IMR-90 (cell line): ENCODE measurements at regions not wholly inside any gene's neighbourhood (a gene's known extent, or its start where the extent isn't known, plus 50 kb on each side); places are given as distances from the start of the nearest gene placed in this dataset.

Experiments used
- ATAC-seq: fragments of 200-7000 bp; cut with Tn5 transposase; 2 replicates; pipeline ENCODE4 v1.9.1; 2020; ENCODE audit warnings: low read depth, mild to moderate bottlenecking, moderate library complexity
- BruUV-seq: library from RNA; stranded (reverse); fragments of 400-500 nt; replicated peaks from 2 replicates; lab custom pipeline; 2021; lab: Mats Ljungman, UMichigan
- CTCF ChIA-PET: fragments of 300-600 bp; formaldehyde crosslinking; extraction: SDS; loops from one replicate; lab custom pipeline; 2021; ENCODE audit warnings: antibody characterized with exemption; lab: Yijun Ruan, JAX
- POLR2A ChIA-PET: fragments of 300-600 bp; sonication (Branson Sonifier 250); formaldehyde crosslinking; loops from one replicate; lab custom pipeline; 2022; ENCODE audit warnings: antibody characterized with exemption; ENCODE audit not compliant: unreplicated experiment; lab: Charles Lee
- DNase-seq: peaks from one replicate; pipeline ENCODE4 v3.0.0; 2013
- H2AFZ ChIP-seq: replicated peaks from 2 replicates; pipeline ENCODE3; 2013; ENCODE audit warnings: low read length, mild to moderate bottlenecking; ENCODE audit not compliant: poor library complexity
- H2AK5ac ChIP-seq: 2 replicates; pipeline ENCODE4 v1.6.1; 2013; ENCODE audit warnings: low read depth, low read length, inconsistent platforms
- H2AK9ac ChIP-seq: replicated peaks from 2 replicates; pipeline ENCODE3; 2013; ENCODE audit warnings: mild to moderate bottlenecking, low read depth, low read length, moderate library complexity; ENCODE audit not compliant: poor library complexity
- H2BK120ac ChIP-seq: 2 replicates; pipeline ENCODE4 v1.6.1; 2013; ENCODE audit warnings: low read depth, low read length, inconsistent platforms
- H2BK15ac ChIP-seq: 3 replicates; pipeline ENCODE4 v1.6.1; 2013; ENCODE audit warnings: low read depth, low read length, inconsistent platforms
- H2BK20ac ChIP-seq: 2 replicates; pipeline ENCODE4 v1.6.1; 2013; ENCODE audit warnings: low read depth, mild to moderate bottlenecking, inconsistent platforms, low read length, moderate library complexity
- H2BK5ac ChIP-seq: 2 replicates; pipeline ENCODE4 v1.6.1; 2013; ENCODE audit warnings: mild to moderate bottlenecking, low read depth, low read length, inconsistent platforms; ENCODE audit not compliant: poor library complexity, severe bottlenecking
- H3K14ac ChIP-seq: replicated peaks from 2 replicates; pipeline ENCODE4 v1.6.1; 2013; ENCODE audit warnings: low read depth, low read length, inconsistent platforms
- H3K18ac ChIP-seq: 2 replicates; pipeline ENCODE4 v1.6.1; 2013; ENCODE audit warnings: low read depth, low read length, control low read depth
- H3K23ac ChIP-seq: 2 replicates; pipeline ENCODE4 v1.6.1; 2013; ENCODE audit warnings: low read depth, low read length, inconsistent platforms
- H3K27ac ChIP-seq: 2 replicates; pipeline ENCODE4 v1.5.1; 2013; ENCODE audit warnings: mild to moderate bottlenecking, control low read depth, low read length; ENCODE audit not compliant: insufficient read depth
- H3K27me3 ChIP-seq: 2 replicates; pipeline ENCODE4 v1.6.1; 2013; ENCODE audit warnings: low read length; ENCODE audit not compliant: control insufficient read depth, insufficient read depth
- H3K36me3 ChIP-seq: 2 replicates; pipeline ENCODE4 v1.6.1; 2013; ENCODE audit warnings: low read length, mixed read lengths; ENCODE audit not compliant: control insufficient read depth, insufficient read depth
- H3K4ac ChIP-seq: 2 replicates; pipeline ENCODE4 v1.6.1; 2013; ENCODE audit warnings: low read depth, low read length, inconsistent platforms
- H3K4me1 ChIP-seq: 2 replicates; pipeline ENCODE4 v1.6.1; 2013; ENCODE audit warnings: low read length, mixed read lengths; ENCODE audit not compliant: control insufficient read depth, insufficient read depth
- H3K4me2 ChIP-seq: 2 replicates; pipeline ENCODE4 v1.6.1; 2013; ENCODE audit warnings: low read depth, mild to moderate bottlenecking, control low read depth, low read length, moderate library complexity
- H3K4me3 ChIP-seq: 2 replicates; pipeline ENCODE4 v1.5.1; 2013; ENCODE audit warnings: low read depth, mild to moderate bottlenecking, control low read depth, low read length, moderate library complexity; ENCODE audit not compliant: insufficient read depth
- H3K56ac ChIP-seq: 2 replicates; pipeline ENCODE4 v1.6.1; 2013; ENCODE audit warnings: low read length, inconsistent platforms; ENCODE audit not compliant: insufficient read depth; ENCODE audit errors: extremely low read depth
- H3K79me1 ChIP-seq, 2 experiments: 2 replicates each; pipeline ENCODE4 v1.6.1; 2013; ENCODE audit warnings: low read length in 2 of 2, inconsistent platforms in 1 of 2, low read depth in 1 of 2
- H3K9ac ChIP-seq: 2 replicates; pipeline ENCODE4 v1.6.1; 2013; ENCODE audit warnings: low read depth, low read length, control low read depth
- H3K9me1 ChIP-seq: 2 replicates; pipeline ENCODE4 v1.6.1; 2013; ENCODE audit warnings: low read length, inconsistent platforms; ENCODE audit not compliant: insufficient read depth
- H3K9me3 ChIP-seq: 2 replicates; pipeline ENCODE4 v1.6.1; 2013; ENCODE audit warnings: low read length; ENCODE audit not compliant: control insufficient read depth, insufficient read depth
- H4K20me1 ChIP-seq: 2 replicates; pipeline ENCODE4 v1.6.1; 2013; ENCODE audit warnings: low read length, inconsistent platforms; ENCODE audit not compliant: insufficient read depth
- H4K5ac ChIP-seq: 2 replicates; pipeline ENCODE4 v1.6.1; 2013; ENCODE audit warnings: mild to moderate bottlenecking, low read depth, low read length, control low read depth
- H4K8ac ChIP-seq, 2 experiments: 2 replicates each; pipeline ENCODE4 v1.6.1; 2013; ENCODE audit warnings: low read depth in 2 of 2, low read length in 2 of 2, control low read depth in 1 of 2, inconsistent platforms in 1 of 2
- H4K91ac ChIP-seq: 2 replicates; pipeline ENCODE4 v1.6.1; 2013; ENCODE audit warnings: low read depth, low read length, inconsistent platforms; ENCODE audit not compliant: insufficient read depth
- MXI1 ChIP-seq: IDR thresholded peaks from 2 replicates; pipeline ENCODE4 v1.6.1; 2012; ENCODE audit warnings: low read depth, mild to moderate bottlenecking, low read length, moderate library complexity, borderline replicate concordance
- POLR2A ChIP-seq: IDR thresholded peaks from 2 replicates; pipeline ENCODE4 v1.6.1; 2012; ENCODE audit warnings: mild to moderate bottlenecking, low read depth, low read length
- WGBS, 2 experiments: methylation state at CpG; one replicate each; pipeline versions ENCODE4 v1.1.5 to v1.1.7; 2013; ENCODE audit warnings: missing lambda C conversion rate in 2 of 2; ENCODE audit not compliant: insufficient read length in 1 of 2; ENCODE audit errors: extremely low coverage in 2 of 2; 5-methylcytosine and 5-hydroxymethylcytosine counted together
- dilution Hi-C: fragments of 300-500 bp; cut with HindIII; formaldehyde crosslinking; loops from one replicate; pipeline ENCODE4 v1.14.3; 2018; ENCODE audit warnings: low sequenced_read_pairs; ENCODE audit not compliant: unreplicated experiment
- in situ Hi-C: fragments of 300-500 bp; cut with MboI; formaldehyde crosslinking; loops from 3 replicates; pipeline ENCODE4 v1.14.3; 2019; ENCODE audit warnings: low sequenced_read_pairs, inconsistent platforms, mixed read lengths
- intact Hi-C: fragments of 100-400 bp; cut with micrococcal nuclease; formaldehyde crosslinking; loops from 2 replicates; pipeline ENCODE4 v1.10.0; 2022

DNA sequence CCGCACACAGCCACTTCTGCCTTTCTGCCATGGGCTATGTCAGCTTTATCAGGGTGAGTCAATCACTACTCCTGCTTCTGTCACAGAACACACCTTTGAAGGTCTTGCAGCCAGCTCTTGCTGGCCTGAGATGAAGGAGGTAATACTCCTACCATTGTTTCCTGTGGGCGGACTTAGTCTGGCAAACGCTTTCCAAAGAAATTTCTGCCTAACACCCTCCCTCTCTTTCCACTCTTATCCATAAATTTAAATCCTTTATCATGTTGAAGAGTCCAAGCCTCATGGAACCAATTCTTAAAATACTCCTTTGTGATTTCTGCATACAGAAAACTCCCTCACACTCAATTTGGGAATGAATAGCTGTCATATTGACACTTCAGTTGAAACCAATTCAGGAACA lies 633.1 kb upstream of the CHRM3 start:
- H2BK5ac ChIP-seq, result no peak overlapping the region
- WGBS, 2 experiments, result 70% methylated on average over 2 of the region's 3 CpGs; no CpG with 5 or more reads in 1 of the 2 experiments
- H4K20me1 ChIP-seq, result no peaks in the 10 kb centered on the region
- BruUV-seq, result no TSS peak
- POLR2A ChIA-PET, result no interaction called here
- H2AK9ac ChIP-seq, result no peak overlapping the region
- no peak overlapping the region for H3K18ac ChIP-seq
- no peaks in the 10 kb centered on the region for H3K4me1 ChIP-seq
- H3K4me3 ChIP-seq, result no peak overlapping the region
- no peak overlapping the region for H3K4ac ChIP-seq
- H3K9ac ChIP-seq, result no peak overlapping the region
- H4K8ac ChIP-seq, result no peak overlapping the region
- H2AK5ac ChIP-seq, result no peak overlapping the region
- H4K91ac ChIP-seq, result no peak overlapping the region
- intact Hi-C loops (no loop called here), dilution Hi-C loops (no loop called here), in situ Hi-C loops (no loop called here)
- H3K36me3 ChIP-seq, result no peaks in the 10 kb centered on the region
- TF ChIP-seq POLR2A (no peak), MXI1 (no peak)
- H2BK120ac ChIP-seq, result no peak overlapping the region
- H3K9me3 ChIP-seq, result peaks cover 4% of the 10 kb centered on the region; the same call in 1 of the 2 replicates
- H3K4me2 ChIP-seq, result no peak overlapping the region
- no peak overlapping the region for H3K56ac ChIP-seq
- H3K9me1 ChIP-seq, result no peaks in the 10 kb centered on the region
- no peak overlapping the region for H2BK20ac ChIP-seq
- no peak overlapping the region for H3K27ac ChIP-seq
- H3K79me1 ChIP-seq, result no peaks in the 10 kb centered on the region
- DNase-seq, result no peak
- H3K27me3 ChIP-seq, result no peaks in the 10 kb centered on the region
- H2BK15ac ChIP-seq, result no peak overlapping the region
- CTCF ChIA-PET, result no interaction called here
- no peak overlapping the region for H4K5ac ChIP-seq
- ATAC-seq, result no peak
- H2AFZ ChIP-seq, result no peak overlapping the region
- H3K14ac ChIP-seq, result no peak overlapping the region
- H3K23ac ChIP-seq, result no peak overlapping the region
